Hepatocyte (in vitro differentiated cells): ENCODE measurements at regions not wholly inside any gene's neighbourhood (a gene's known extent, or its start where the extent isn't known, plus 50 kb on each side); places are given as distances from the start of the nearest gene placed in this dataset.

Experiments
- DNase-seq: peaks from one replicate; pipeline ENCODE4 v3.0.0-alpha.2; 2016; ENCODE audit warnings: low spot score
- H2AFZ ChIP-seq: fragments of 200-600 bp; sonication (generic); 2 replicates; pipeline ENCODE4 v1.6.0; 2016; ENCODE audit warnings: antibody characterized with exemption, mild to moderate bottlenecking
- H3K27ac ChIP-seq: fragments of 200-600 bp; sonication (generic); 2 replicates; pipeline ENCODE4 v1.5.1; 2016; ENCODE audit warnings: mild to moderate bottlenecking
- H3K27me3 ChIP-seq: fragments of 200-600 bp; sonication (generic); 2 replicates; pipeline ENCODE4 v1.6.1; 2016
- H3K36me3 ChIP-seq: fragments of 200-600 bp; sonication (generic); replicated peaks from 2 replicates; pipeline ENCODE4 v1.5.1; 2016; ENCODE audit warnings: low read depth; ENCODE audit not compliant: insufficient read depth
- H3K4me1 ChIP-seq: fragments of 200-600 bp; sonication (generic); 2 replicates; pipeline ENCODE4 v1.5.1; 2016; ENCODE audit warnings: mild to moderate bottlenecking, moderate library complexity; ENCODE audit not compliant: insufficient read depth
- H3K4me2 ChIP-seq: fragments of 200-600 bp; sonication (generic); 2 replicates; pipeline ENCODE4 v1.6.0; 2016
- H3K4me3 ChIP-seq: fragments of 200-600 bp; sonication (generic); 2 replicates; pipeline ENCODE4 v1.5.1; 2016; ENCODE audit warnings: mild to moderate bottlenecking
- H3K79me2 ChIP-seq: fragments of 200-600 bp; sonication (generic); 2 replicates; pipeline ENCODE4 v1.6.0; 2017; ENCODE audit warnings: mild to moderate bottlenecking
- H3K9me2 ChIP-seq: fragments of 200-600 bp; sonication (generic); replicated peaks from 2 replicates; pipeline ENCODE4 v1.6.0; 2017; ENCODE audit warnings: mild to moderate bottlenecking; ENCODE audit not compliant: insufficient read depth
- H3K9me3 ChIP-seq: fragments of 200-600 bp; sonication (generic); 2 replicates; pipeline ENCODE4 v1.5.1; 2016; ENCODE audit warnings: low read depth, mild to moderate bottlenecking
- H4K20me1 ChIP-seq: fragments of 200-600 bp; sonication (generic); 2 replicates; pipeline ENCODE4 v1.6.0; 2016; ENCODE audit warnings: mild to moderate bottlenecking; ENCODE audit not compliant: insufficient read depth, poor library complexity, severe bottlenecking
- CTCF ChIP-seq: fragments of 200-600 bp; sonication (generic); IDR thresholded peaks from 2 replicates; pipeline ENCODE4 v1.5.1; 2016; ENCODE audit warnings: antibody characterized with exemption, mild to moderate bottlenecking; ENCODE audit not compliant: poor library complexity
- EZH2 ChIP-seq: fragments of 200-600 bp; sonication (generic); IDR thresholded peaks from 2 replicates; pipeline ENCODE4 v1.6.1; 2016; ENCODE audit warnings: antibody characterized with exemption, mild to moderate bottlenecking, borderline replicate concordance
- EZH2phosphoT487 ChIP-seq: fragments of 200-600 bp; sonication (generic); IDR thresholded peaks from one replicate; pipeline ENCODE4 v1.6.1; 2018; ENCODE audit warnings: antibody characterized with exemption, mild to moderate bottlenecking, low read depth, moderate library complexity; ENCODE audit not compliant: unreplicated experiment, severe bottlenecking
- WGBS: methylation state at CpG from one replicate; pipeline ENCODE4 v1.1.6; 2016; ENCODE audit warnings: low lambda C conversion rate; ENCODE audit errors: missing lambda C conversion rate; 5-methylcytosine and 5-hydroxymethylcytosine counted together

- Histone ChIP-seq H3K79me2 (no peaks in the 10 kb centered on the region), H3K9me2 (peaks cover 4% of the 10 kb centered on the region), H3K4me3 (no peak overlapping the region), H4K20me1 (no peaks in the 10 kb centered on the region), H3K27me3 (no peaks in the 10 kb centered on the region), H3K4me2 (no peak overlapping the region), H3K36me3 (no peaks in the 10 kb centered on the region), H3K27ac (no peak overlapping the region), H3K9me3 (peaks cover 2% of the 10 kb centered on the region), H2AFZ (no peak overlapping the region), H3K4me1 (no peaks in the 10 kb centered on the region)
- DNase-seq: no peak
- TF ChIP-seq EZH2phosphoT487: no peak
- no peak for TF ChIP-seq CTCF
- TF ChIP-seq EZH2: no peak
Observed at GRCh38 chr5:29402270-29402669, 1791.2 kb upstream of the CDH6 start.

DNA sequence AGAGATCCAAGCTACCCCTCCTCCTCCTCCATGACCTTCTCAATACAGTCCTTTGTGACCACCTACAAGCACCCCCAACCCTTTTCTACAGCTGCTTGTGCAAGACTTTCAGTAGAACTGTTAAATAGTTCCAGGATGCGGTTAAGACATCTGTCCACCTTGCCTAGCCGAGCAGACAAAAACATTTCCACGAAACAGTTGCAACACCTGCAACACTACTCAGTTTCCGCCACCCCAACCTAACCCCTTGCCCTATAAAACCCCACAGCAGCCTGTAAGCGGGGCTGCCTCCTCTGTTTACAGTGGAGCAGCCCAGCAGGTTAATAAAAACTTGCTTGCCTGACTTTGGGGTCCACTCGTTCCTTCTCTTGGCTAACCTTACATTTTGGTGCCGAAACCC lies 1803.5 kb upstream of the CDH6 start:
- WGBS: 88% methylated on average over 7 of the region's 7 CpGs
- DNase-seq: no peak

GRCh38 chr5:29387384-29387783 lies 1806.1 kb upstream of the CDH6 start:
- no peaks in the 10 kb centered on the region for H3K4me1 ChIP-seq
- no peaks in the 10 kb centered on the region for H3K79me2 ChIP-seq
- H3K36me3 ChIP-seq: no peaks in the 10 kb centered on the region
- H3K4me3 ChIP-seq: no peak overlapping the region
- WGBS: 78% methylated on average over 1 of the region's 1 CpG
- H3K27me3 ChIP-seq: no peaks in the 10 kb centered on the region
- no peaks in the 10 kb centered on the region for H4K20me1 ChIP-seq
- no peak for DNase-seq
- no peak overlapping the region for H2AFZ ChIP-seq
- H3K9me3 ChIP-seq: no peaks in the 10 kb centered on the region
- no peak overlapping the region for H3K4me2 ChIP-seq
- no peak overlapping the region for H3K27ac ChIP-seq
- no peak for TF ChIP-seq EZH2phosphoT487
- TF ChIP-seq EZH2: no peak
- TF ChIP-seq CTCF: no peak
- no peaks in the 10 kb centered on the region for H3K9me2 ChIP-seq

More for the DNA sequence above, 1803.5 kb upstream of the CDH6 start:
- Histone ChIP-seq H2AFZ (no peak overlapping the region), H3K9me3 (no peaks in the 10 kb centered on the region), H3K36me3 (no peaks in the 10 kb centered on the region), H3K9me2 (no peaks in the 10 kb centered on the region), H4K20me1 (no peaks in the 10 kb centered on the region), H3K4me1 (no peaks in the 10 kb centered on the region), H3K4me2 (no peak overlapping the region), H3K79me2 (no peaks in the 10 kb centered on the region), H3K27ac (no peak overlapping the region), H3K27me3 (no peaks in the 10 kb centered on the region), H3K4me3 (no peak overlapping the region)
- TF ChIP-seq CTCF (no peak), EZH2phosphoT487 (no peak), EZH2 (no peak)

- 92% methylated on average over 4 of the region's 4 CpGs for WGBS
- no peaks in the 10 kb centered on the region for H3K27me3 ChIP-seq
- no peaks in the 10 kb centered on the region for H3K9me3 ChIP-seq
- no peak for TF ChIP-seq EZH2phosphoT487
- TF ChIP-seq CTCF: no peak
- TF ChIP-seq EZH2: no peak
- no peak overlapping the region for H3K4me2 ChIP-seq
- H4K20me1 ChIP-seq: no peaks in the 10 kb centered on the region
- no peak for DNase-seq
- no peak overlapping the region for H3K4me3 ChIP-seq
- H3K9me2 ChIP-seq: no peaks in the 10 kb centered on the region
- H3K36me3 ChIP-seq: no peaks in the 10 kb centered on the region
- H3K27ac ChIP-seq: no peak overlapping the region
- H3K4me1 ChIP-seq: no peaks in the 10 kb centered on the region
- no peaks in the 10 kb centered on the region for H3K79me2 ChIP-seq
- H2AFZ ChIP-seq: no peak overlapping the region
Observed at GRCh38 chr5:29382780-29383179, 1810.7 kb upstream of the CDH6 start.
